H1 (cell line): ENCODE measurements at regions not wholly inside any gene's neighbourhood (a gene's known extent, or its start where the extent isn't known, plus 50 kb on each side); places are given as distances from the start of the nearest gene placed in this dataset.

Source experiments
- ASH2L ChIP-seq: fragments of 200-600, 300-600 bp; sonication (generic); IDR thresholded peaks from one replicate; pipeline ENCODE4 v1.7.1; 2017; ENCODE audit warnings: low read length
- CHD1 ChIP-seq: IDR thresholded peaks from 2 replicates; pipeline ENCODE4 v1.6.1; 2012; ENCODE audit warnings: low read depth, low read length, improper control_type of control experiment
- CREB1 ChIP-seq: IDR thresholded peaks from 2 replicates; pipeline ENCODE4 v1.6.1; 2012; ENCODE audit warnings: inconsistent platforms
- CTBP2 ChIP-seq: IDR thresholded peaks from 2 replicates; pipeline ENCODE4 v1.7.0; 2011; ENCODE audit warnings: borderline replicate concordance, mild to moderate bottlenecking, moderate library complexity, mixed read lengths, low read length; ENCODE audit not compliant: insufficient read depth, insufficient read length
- JUN ChIP-seq: IDR thresholded peaks from 2 replicates; pipeline ENCODE4 v1.6.1; 2011; ENCODE audit warnings: low read depth, mild to moderate bottlenecking, improper control_type of control experiment, low read length
- KDM5A ChIP-seq: fragments of 200-600 bp; IDR thresholded peaks from 2 replicates; pipeline ENCODE4 v1.7.1; 2012; ENCODE audit warnings: mild to moderate bottlenecking, low read length, inconsistent platforms, mixed read lengths
- MAFK ChIP-seq: IDR thresholded peaks from 2 replicates; pipeline ENCODE4 v1.6.1; 2012; ENCODE audit warnings: low read depth, mild to moderate bottlenecking, improper control_type of control experiment, low read length
- NANOG ChIP-seq: IDR thresholded peaks from 2 replicates; pipeline ENCODE4 v1.6.1; 2011; ENCODE audit warnings: low read length, low read depth, mild to moderate bottlenecking, inconsistent platforms; ENCODE audit not compliant: insufficient read depth, poor library complexity, severe bottlenecking
- POLR2AphosphoS5 ChIP-seq: IDR thresholded peaks from 2 replicates; pipeline ENCODE4 v1.6.1; 2011; ENCODE audit warnings: low read depth, low read length
- SP4 ChIP-seq: IDR thresholded peaks from 2 replicates; pipeline ENCODE4 v1.6.1; 2012; ENCODE audit warnings: low read length, inconsistent platforms
- TAF1 ChIP-seq: IDR thresholded peaks from 2 replicates; pipeline ENCODE4 v1.6.1; 2011; ENCODE audit warnings: mild to moderate bottlenecking, low read depth, low read length
- TBP ChIP-seq: IDR thresholded peaks from 2 replicates; pipeline ENCODE4 v1.6.1; 2011; ENCODE audit warnings: low read depth, low read length, improper control_type of control experiment
- TCF12 ChIP-seq: IDR thresholded peaks from 2 replicates; pipeline ENCODE4 v1.6.1; 2011; ENCODE audit warnings: low read depth, mild to moderate bottlenecking, low read length
- TEAD4 ChIP-seq: IDR thresholded peaks from 2 replicates; pipeline ENCODE4 v1.6.1; 2012; ENCODE audit warnings: low read depth, low read length, inconsistent platforms, mixed read lengths
- YY1 ChIP-seq: IDR thresholded peaks from 2 replicates; pipeline ENCODE4 v1.6.1; 2011; ENCODE audit warnings: low read depth, mild to moderate bottlenecking, low read length
- TF ChIP-seq, protein P1 (sequence below): IDR thresholded peaks from 2 replicates; pipeline ENCODE4 v1.6.1; 2012; ENCODE audit warnings: inconsistent platforms
- TF ChIP-seq, protein P2 (sequence below): IDR thresholded peaks from 2 replicates; pipeline ENCODE4 v1.6.1; 2012; ENCODE audit warnings: low read length, inconsistent platforms

DNA sequence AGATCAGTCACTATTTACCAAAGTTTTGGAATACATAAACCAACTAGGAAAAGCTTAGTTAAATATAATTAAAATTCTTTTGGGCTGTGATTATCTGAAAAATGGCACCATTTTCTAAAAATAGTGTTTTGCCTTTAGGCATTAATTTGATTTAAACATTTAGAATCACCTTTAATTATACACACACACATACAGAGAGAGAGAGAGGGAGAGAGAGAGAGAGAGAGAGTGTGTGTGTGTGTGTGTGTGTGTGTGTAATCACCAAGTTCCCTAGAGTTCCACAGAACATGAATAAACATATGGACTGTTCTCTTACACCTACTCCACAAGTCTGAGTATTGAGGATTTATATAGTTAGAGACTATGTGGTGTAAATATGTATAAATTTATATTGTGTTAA, 141.2 kb upstream of the ATXN1 start (continued):
- TF ChIP-seq SP4, result no peak
- TF ChIP-seq, protein P1, sequence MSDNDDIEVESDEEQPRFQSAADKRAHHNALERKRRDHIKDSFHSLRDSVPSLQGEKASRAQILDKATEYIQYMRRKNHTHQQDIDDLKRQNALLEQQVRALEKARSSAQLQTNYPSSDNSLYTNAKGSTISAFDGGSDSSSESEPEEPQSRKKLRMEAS, result no peak
- TF ChIP-seq CHD1, result no peak
- no peak for TF ChIP-seq JUN
- no peak for TF ChIP-seq YY1
- TF ChIP-seq NANOG, result no peak
- no peak for TF ChIP-seq TCF12
- no peak for TF ChIP-seq MAFK
- no peak for TF ChIP-seq TAF1
- TF ChIP-seq ASH2L, result no peak
- TF ChIP-seq TBP, result no peak
- no peak for TF ChIP-seq CREB1
- TF ChIP-seq CTBP2, result no peak
- no peak for TF ChIP-seq POLR2AphosphoS5
- no peak for TF ChIP-seq KDM5A
- TF ChIP-seq, protein P2, sequence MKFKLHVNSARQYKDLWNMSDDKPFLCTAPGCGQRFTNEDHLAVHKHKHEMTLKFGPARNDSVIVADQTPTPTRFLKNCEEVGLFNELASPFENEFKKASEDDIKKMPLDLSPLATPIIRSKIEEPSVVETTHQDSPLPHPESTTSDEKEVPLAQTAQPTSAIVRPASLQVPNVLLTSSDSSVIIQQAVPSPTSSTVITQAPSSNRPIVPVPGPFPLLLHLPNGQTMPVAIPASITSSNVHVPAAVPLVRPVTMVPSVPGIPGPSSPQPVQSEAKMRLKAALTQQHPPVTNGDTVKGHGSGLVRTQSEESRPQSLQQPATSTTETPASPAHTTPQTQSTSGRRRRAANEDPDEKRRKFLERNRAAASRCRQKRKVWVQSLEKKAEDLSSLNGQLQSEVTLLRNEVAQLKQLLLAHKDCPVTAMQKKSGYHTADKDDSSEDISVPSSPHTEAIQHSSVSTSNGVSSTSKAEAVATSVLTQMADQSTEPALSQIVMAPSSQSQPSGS, result no peak
- no peak for TF ChIP-seq TEAD4
